ENCODE measurements at regions not wholly inside any gene's neighbourhood (a gene's known extent, or its start where the extent isn't known, plus 50 kb on each side); places are given as distances from the start of the nearest gene placed in this dataset.

DNA sequence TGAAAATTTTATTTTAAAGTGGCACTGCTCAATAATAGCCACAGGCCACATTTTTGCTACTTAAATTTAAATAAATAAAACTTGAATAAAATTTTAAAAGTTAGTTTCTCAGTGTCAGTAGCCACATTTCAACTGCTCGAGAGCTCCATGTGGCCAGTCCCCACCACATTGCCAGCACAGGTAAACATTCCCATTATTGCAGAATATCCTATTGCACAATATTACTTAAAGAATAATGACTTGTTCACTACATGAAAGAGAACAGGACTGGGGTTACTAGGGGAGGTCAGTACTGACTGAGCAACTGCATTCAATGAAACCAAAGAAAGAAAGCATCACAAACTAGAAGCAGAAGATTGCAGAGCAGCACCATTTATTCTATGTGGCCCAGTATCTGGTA lies 2201.6 kb upstream of the TENM3 start (continued):
- TF ChIP-seq ZNF207 (IDR thresholded peaks at IDR 0.05; ENCODE audit: borderline replicate concordance) = no peak
- no peak for TF ChIP-seq GATAD2B (conservative IDR thresholded peaks at IDR 0.05; ENCODE audit: low read depth)
- no peak for TF ChIP-seq ZZZ3 (IDR thresholded peaks at IDR 0.05; ENCODE audit: control insufficient read depth, insufficient read length, low read depth)
- TF ChIP-seq USF1 (IDR thresholded peaks at IDR 0.05; ENCODE audit: borderline replicate concordance, extremely low read length, insufficient read depth, low read depth, low read length) = no peak
- TF ChIP-seq FOXK2 (IDR thresholded peaks at IDR 0.05) = no peak
- TF ChIP-seq TBL1XR1 (IDR thresholded peaks at IDR 0.05; ENCODE audit: low read depth, low read length) = no peak
- TF ChIP-seq SIX5 (IDR thresholded peaks at IDR 0.05; ENCODE audit: low read depth, low read length, severe bottlenecking) = no peak
- no peak for TF ChIP-seq ESRRA (IDR thresholded peaks at IDR 0.05; ENCODE audit: low read length)

DNA sequence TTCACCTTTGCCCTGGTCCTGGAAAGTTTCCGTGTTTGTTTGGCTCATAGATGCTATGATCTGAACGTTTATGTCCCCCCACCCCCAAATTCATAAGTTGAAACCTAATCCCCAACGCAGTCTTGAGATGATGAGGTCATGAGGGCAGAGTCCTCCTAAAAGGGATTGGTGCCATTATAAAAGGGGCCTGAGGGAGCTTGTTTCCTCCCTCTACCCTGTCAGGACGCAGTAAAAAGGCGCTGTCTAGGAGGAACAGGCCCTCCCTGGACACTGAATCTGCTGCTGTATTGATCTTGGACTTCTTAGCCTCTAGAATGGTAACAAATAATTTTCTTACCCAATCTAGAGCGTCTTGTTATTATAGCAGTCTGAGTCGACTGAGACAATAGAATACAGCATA lies 2190.6 kb upstream of the TENM3 start:
- no TSS peak for BruUV-seq (replicated peaks)
- intact Hi-C loops (cut with micrococcal nuclease; ENCODE audit: unreplicated experiment) (no loop called here), in situ Hi-C loops (cut with MboI) (no loop called here)
- Histone ChIP-seq H2AFZ (ENCODE audit: control insufficient read depth, low read depth, low read length) (no peak overlapping the region), H4K20me1 (ENCODE audit: control insufficient read depth, insufficient read depth) (no peaks in the 10 kb centered on the region), H3K9ac (ENCODE audit: control insufficient read depth, insufficient read depth, low read length) (no peak overlapping the region), H3K27me3 (replicated peaks in 1 of 2; ENCODE audit: control insufficient read depth in 2 of 2, insufficient read depth in 2 of 2, low read length in 1 of 2) (peaks cover 0 to 2% of the 10 kb centered on the region in 2 experiments; a peak in 2 of 4 replicates), H3K36me3 (ENCODE audit: control insufficient read depth in 2 of 2, insufficient read depth in 2 of 2, low read length in 1 of 2) (no peaks in the 10 kb centered on the region), H3K4me3 (no peak overlapping the region), H3K9me3 (replicated peaks; ENCODE audit: control insufficient read depth, insufficient read depth, low read length) (no peaks in the 10 kb centered on the region), H3K4me1 (ENCODE audit: control insufficient read depth, insufficient read depth, low read length) (no peaks in the 10 kb centered on the region), H3K4me2 (ENCODE audit: control insufficient read depth, insufficient read depth) (no peak overlapping the region), H3K27ac (ENCODE audit: control insufficient read depth, insufficient read depth) (no peak overlapping the region), H3K79me2 (ENCODE audit: control insufficient read depth, insufficient read depth, low read length) (no peaks in the 10 kb centered on the region)
- RAD21 ChIA-PET (ENCODE audit: unreplicated experiment) = no interaction called here
- 24% methylated on average over 7 of the region's 7 CpGs for WGBS (ENCODE audit: insufficient coverage, insufficient replicate concordance, low lambda C conversion rate, missing lambda C conversion rate)
- DNase-seq (ENCODE audit: low read depth, low spot score) (no peak), FAIRE-seq (no peak), ATAC-seq (no peak)
- POLR2A ChIA-PET = no interaction called here
- CTCF ChIA-PET = no interaction called here
- TF ChIP-seq TCF7 (IDR thresholded peaks at IDR 0.05; ENCODE audit: borderline replicate concordance) (no peak), RBBP5 (conservative IDR thresholded peaks at IDR 0.05) (no peak), SREBF1 (IDR thresholded peaks at IDR 0.05; ENCODE audit: low read length) (no peak), CHD1 (IDR thresholded peaks at IDR 0.05; ENCODE audit: low read depth, low read length) (no peak), BACH1 (IDR thresholded peaks at IDR 0.05; ENCODE audit: borderline replicate concordance) (no peak), RAD21 (IDR thresholded peaks at IDR 0.05; ENCODE audit: insufficient read depth, low read depth, low read length) (no peak), KDM1A (IDR thresholded peaks at IDR 0.05; ENCODE audit: borderline replicate concordance) (no peak), BMI1 (IDR thresholded peaks at IDR 0.05; ENCODE audit: borderline replicate concordance) (no peak), ESRRA (IDR thresholded peaks at IDR 0.05; ENCODE audit: low read length) (no peak), POU2F2 (IDR thresholded peaks at IDR 0.05; ENCODE audit: borderline replicate concordance, low read depth, low read length) (no peak)
- TF ChIP-seq, protein P1, sequence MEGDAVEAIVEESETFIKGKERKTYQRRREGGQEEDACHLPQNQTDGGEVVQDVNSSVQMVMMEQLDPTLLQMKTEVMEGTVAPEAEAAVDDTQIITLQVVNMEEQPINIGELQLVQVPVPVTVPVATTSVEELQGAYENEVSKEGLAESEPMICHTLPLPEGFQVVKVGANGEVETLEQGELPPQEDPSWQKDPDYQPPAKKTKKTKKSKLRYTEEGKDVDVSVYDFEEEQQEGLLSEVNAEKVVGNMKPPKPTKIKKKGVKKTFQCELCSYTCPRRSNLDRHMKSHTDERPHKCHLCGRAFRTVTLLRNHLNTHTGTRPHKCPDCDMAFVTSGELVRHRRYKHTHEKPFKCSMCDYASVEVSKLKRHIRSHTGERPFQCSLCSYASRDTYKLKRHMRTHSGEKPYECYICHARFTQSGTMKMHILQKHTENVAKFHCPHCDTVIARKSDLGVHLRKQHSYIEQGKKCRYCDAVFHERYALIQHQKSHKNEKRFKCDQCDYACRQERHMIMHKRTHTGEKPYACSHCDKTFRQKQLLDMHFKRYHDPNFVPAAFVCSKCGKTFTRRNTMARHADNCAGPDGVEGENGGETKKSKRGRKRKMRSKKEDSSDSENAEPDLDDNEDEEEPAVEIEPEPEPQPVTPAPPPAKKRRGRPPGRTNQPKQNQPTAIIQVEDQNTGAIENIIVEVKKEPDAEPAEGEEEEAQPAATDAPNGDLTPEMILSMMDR (IDR thresholded peaks at IDR 0.05 in 2 of 3, conservative IDR thresholded peaks at IDR 0.05 in 1 of 3; ENCODE audit: control insufficient read depth in 2 of 3, extremely low read depth in 1 of 3, insufficient read depth in 1 of 3, low read depth in 3 of 3, low read length in 3 of 3) = no peak
- TF ChIP-seq, protein P2, sequence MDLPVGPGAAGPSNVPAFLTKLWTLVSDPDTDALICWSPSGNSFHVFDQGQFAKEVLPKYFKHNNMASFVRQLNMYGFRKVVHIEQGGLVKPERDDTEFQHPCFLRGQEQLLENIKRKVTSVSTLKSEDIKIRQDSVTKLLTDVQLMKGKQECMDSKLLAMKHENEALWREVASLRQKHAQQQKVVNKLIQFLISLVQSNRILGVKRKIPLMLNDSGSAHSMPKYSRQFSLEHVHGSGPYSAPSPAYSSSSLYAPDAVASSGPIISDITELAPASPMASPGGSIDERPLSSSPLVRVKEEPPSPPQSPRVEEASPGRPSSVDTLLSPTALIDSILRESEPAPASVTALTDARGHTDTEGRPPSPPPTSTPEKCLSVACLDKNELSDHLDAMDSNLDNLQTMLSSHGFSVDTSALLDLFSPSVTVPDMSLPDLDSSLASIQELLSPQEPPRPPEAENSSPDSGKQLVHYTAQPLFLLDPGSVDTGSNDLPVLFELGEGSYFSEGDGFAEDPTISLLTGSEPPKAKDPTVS (IDR thresholded peaks at IDR 0.05; ENCODE audit: low read depth, low read length) = no peak
- SMC1A ChIA-PET (ENCODE audit: uncharacterized antibody, unreplicated experiment) = interaction anchor here (1.8 kb wide), 1 partner anchor 48 kb away, joined by 4 read pairs; no protein-coding TSS in a partner anchor

Measured in GM12878 (cell line).